ENCODE measurements at regions not wholly inside any gene's neighbourhood (a gene's known extent, or its start where the extent isn't known, plus 50 kb on each side); places are given as distances from the start of the nearest gene placed in this dataset.
"Not testable (repeated sequence)": the region's sequence is repeated elsewhere in the genome, so short reads cannot be mapped to it uniquely, and the experiment has no call there.

DNA sequence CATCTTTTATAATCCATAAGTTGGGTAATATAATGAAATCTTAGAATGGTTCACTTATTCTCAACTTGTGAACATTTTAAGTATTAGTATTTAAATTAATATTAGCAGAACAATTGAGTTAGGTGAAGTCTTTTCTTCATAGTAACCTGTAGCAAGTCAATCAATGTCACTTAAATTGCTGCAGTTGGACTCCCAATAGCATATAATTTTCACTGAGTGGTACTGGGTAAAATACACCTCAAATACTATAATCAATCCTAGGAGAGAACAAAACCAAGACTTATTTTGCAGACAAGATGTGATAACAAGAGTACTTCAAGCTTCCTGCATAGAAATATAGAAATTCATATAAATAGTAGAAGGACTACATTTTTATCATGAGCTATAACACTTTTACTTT is 677.9 kb upstream of the LRRN3 start:
- no peak overlapping the region for H3K27ac ChIP-seq
- no peak for TF ChIP-seq CTCF (conservative IDR thresholded peaks at IDR 0.05)

DNA sequence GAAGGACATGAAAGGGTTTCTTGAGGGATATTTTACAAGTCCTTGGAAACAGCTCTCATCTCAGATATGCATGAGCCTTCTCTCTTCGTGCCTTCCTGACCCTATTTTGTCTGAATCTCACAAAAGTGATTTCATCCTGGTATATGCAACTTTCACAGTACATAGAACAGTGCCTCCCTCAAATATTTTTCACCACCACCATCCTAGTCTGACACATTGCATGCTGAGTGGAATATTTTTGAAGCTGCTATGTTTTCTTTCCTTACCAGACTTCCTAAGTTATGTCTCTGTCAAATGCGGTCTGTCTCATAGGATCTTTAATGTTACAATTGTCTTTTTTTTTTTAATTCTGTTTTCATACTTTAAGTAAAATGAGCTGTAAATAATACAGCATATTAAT is 673.3 kb upstream of the LRRN3 start:
- no peak for TF ChIP-seq CTCF (conservative IDR thresholded peaks at IDR 0.05)
- H3K27ac ChIP-seq: no peak overlapping the region

DNA sequence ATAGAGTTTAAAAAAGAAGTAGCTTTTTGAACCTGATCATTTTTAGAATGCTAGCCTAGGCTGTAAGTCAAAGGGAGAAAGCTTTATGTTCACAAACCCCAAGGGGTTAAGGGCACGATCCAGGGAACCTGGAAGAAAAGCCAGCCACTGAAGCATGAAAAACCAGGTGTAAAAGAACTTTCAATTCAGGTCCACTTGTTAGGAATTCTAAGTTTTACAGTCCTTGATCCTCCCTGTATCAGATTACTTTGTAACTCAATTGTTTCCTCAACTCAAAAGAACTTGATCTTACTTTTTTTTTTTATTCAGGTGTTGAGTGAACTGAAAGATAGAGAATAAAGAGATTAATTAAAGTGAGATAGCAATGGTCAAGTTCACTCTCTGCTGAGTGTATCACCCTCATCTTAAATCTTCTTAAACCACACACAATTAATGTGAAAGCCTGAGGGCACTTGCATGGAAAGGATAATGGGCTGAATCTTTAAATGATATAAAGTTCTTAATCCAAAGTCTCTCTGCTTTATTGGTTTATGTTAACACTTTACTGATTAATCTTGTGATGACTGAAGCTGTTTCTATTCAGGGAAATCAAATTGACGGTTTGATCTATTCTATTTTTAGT is 672.2 kb upstream of the LRRN3 start:
- no peak overlapping the region for H3K27ac ChIP-seq
- TF ChIP-seq CTCF (conservative IDR thresholded peaks at IDR 0.05): no peak

DNA sequence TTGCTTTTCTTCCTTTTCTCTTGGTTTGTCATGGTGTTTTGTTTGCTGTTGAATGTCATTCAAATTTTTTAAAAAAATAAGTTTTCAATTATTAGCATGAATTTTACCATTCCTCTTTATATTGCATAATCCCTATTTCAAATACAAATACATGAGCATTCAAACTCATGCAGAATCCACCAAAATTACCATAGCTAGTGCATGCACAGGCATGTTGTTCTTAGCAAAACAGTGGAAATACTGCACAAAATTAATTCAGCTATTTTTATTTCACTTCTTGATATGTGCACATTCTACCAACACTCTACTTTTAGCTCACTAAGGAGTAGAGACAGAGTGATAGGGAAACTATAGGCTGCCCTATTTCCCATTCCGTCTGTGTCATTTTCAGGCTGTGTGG is 670.1 kb upstream of the LRRN3 start:
- no peak for TF ChIP-seq CTCF (conservative IDR thresholded peaks at IDR 0.05)
- H3K27ac ChIP-seq: no peak overlapping the region

DNA sequence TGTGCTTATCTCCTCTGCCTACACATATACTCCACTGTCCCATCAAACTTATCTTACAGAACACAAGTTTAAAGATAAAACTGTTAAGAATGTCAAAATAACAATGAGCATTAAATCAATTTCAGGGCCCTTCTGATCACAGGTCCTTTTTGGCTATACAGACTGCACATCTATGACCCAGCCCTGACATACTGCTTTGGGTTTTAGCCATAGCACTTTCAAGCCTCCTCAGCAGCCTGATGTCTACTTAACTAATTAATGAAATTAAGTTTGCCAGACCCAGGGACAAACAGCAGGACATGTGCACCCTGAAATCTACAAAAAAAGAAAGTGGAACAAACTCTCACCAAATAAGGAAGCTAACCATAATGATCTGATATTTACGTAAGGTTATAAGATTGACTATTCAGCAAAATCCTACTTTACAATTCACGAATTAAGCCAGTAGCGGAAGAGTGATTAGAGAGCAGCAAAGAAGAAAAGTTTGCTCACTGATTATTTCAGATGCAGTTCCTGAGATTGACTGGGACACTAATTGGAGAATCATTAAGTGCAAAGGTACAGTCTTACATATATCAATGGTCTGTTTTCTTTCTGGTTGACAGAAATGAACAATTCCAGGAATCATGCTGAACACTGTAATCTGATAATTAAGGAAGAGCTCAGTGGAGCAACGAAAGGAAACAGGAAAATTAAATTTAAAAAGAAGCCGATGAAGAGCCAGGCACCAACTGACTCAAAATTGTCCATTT is 669.3 kb upstream of the LRRN3 start:
- no peak for TF ChIP-seq CTCF (conservative IDR thresholded peaks at IDR 0.05)
- no peak overlapping the region for H3K27ac ChIP-seq

GRCh38 chr7:110432061-110432553 is 658.8 kb upstream of the LRRN3 start:
- H3K27ac ChIP-seq: no peak overlapping the region
- TF ChIP-seq CTCF (conservative IDR thresholded peaks at IDR 0.05): no peak

DNA sequence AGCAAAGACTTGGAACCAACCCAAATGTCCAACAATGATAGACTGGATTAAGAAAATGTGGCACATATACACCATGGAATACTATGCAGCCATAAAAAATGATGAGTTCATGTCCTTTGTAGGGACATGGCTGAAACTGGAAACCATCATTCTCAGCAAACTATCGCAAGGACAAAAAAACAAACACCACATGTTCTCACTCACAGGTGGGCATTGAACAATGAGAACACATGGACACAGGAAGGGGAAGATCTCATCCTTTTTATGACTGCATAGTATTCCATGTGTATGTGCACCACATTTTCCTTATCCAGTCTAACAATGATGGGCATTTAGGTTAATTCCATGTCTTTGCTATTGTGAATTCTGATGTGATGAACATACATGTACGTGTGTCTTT is 652.0 kb upstream of the LRRN3 start:
- H3K27ac ChIP-seq: not testable (repeated sequence)

GRCh38 chr7:110442381-110442837 is 648.5 kb upstream of the LRRN3 start:
- H3K27ac ChIP-seq: no peak overlapping the region
- TF ChIP-seq CTCF (conservative IDR thresholded peaks at IDR 0.05): peak; percentile 92

Measured in VCaP (cell line).